Spinal cord (tissue), 9 donors: ENCODE measurements at regions not wholly inside any gene's neighbourhood (a gene's known extent, or its start where the extent isn't known, plus 50 kb on each side); places are given as distances from the start of the nearest gene placed in this dataset.
"Not testable (repeated sequence)": the region's sequence is repeated elsewhere in the genome, so short reads cannot be mapped to it uniquely, and the experiment has no call there.

Source experiments
- DNase-seq, 6 donors: peaks; one replicate each; pipeline versions ENCODE4 v3.0.0 to v3.0.0-alpha.2; 2013 to 2015; ENCODE audit warnings: low spot score in 6 of 6, low read depth in 4 of 6
- H3K27ac ChIP-seq: one replicate; pipeline ENCODE4 v1.5.1; 2013; ENCODE audit warnings: low read depth, low read length, control low read depth
- H3K27me3 ChIP-seq: one replicate; pipeline ENCODE4 v1.6.1; 2013; ENCODE audit warnings: low read length; ENCODE audit not compliant: control insufficient read depth, insufficient read depth
- H3K36me3 ChIP-seq: one replicate; pipeline ENCODE4 v1.6.1; 2013; ENCODE audit warnings: low read length; ENCODE audit not compliant: control insufficient read depth, insufficient read depth
- H3K4me1 ChIP-seq: one replicate; pipeline ENCODE4 v1.6.1; 2013; ENCODE audit warnings: low read length; ENCODE audit not compliant: control insufficient read depth, insufficient read depth
- H3K4me3 ChIP-seq: one replicate; pipeline ENCODE4 v1.5.1; 2013; ENCODE audit warnings: low read depth, low read length, control low read depth
- H3K9me3 ChIP-seq: one replicate; pipeline ENCODE4 v1.6.1; 2013; ENCODE audit warnings: low read length; ENCODE audit not compliant: control insufficient read depth, insufficient read depth
- WGBS: methylation state at CpG from one replicate; pipeline ENCODE4 v1.1.5; 2013; ENCODE audit warnings: missing lambda C conversion rate; ENCODE audit not compliant: insufficient coverage; 5-methylcytosine and 5-hydroxymethylcytosine counted together
- donor health status: healthy.

DNA sequence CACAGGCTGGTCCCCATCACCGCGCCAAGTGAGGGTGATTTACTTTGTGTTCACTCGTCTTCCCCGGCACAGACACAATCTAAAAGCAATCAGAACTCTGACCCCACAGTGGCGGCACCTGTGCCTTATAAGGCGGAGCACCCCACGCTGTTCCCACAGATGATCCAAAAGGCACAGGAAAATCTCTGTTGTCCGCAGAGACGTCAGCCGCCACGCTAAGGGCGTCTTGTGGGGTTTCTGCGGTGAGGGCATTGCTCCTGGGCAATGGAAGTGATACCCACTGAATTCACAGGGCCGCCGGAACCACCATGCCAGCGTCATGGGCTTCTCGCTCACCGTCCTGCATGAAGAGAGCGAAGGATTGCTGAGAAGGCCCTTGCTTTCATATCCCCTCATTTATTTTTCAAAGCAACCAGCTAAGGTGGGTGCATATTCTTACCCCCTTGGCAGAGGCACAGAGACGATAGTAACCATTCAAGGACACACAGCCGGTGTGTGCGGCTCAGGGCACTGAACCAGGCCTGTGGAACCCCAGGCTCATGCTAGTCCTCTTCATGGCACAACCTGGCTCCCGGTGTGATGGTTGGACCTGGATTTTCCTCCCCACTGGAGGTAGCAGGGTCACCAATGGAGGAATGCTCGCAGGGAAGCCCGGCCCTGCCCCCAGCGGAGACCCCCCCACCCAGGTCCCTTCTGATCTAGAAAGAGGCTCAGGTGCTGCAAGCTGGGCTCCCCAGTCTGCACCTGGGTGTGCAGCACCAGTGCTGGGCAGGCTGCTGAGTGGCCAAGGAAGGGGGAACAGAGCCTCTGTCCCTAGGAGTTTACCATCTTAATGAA lies 279.0 kb downstream of the TCERG1L start:
- Histone ChIP-seq H3K36me3 (no peaks in the 10 kb centered on the region), H3K4me3 (no peak overlapping the region), H3K27me3 (peaks cover 3% of the 10 kb centered on the region), H3K4me1 (peaks cover 7% of the 10 kb centered on the region), H3K9me3 (no peaks in the 10 kb centered on the region), H3K27ac (no peak overlapping the region)
- WGBS: 87% methylated on average over 22 of the region's 26 CpGs
- no peak for DNase-seq

DNA sequence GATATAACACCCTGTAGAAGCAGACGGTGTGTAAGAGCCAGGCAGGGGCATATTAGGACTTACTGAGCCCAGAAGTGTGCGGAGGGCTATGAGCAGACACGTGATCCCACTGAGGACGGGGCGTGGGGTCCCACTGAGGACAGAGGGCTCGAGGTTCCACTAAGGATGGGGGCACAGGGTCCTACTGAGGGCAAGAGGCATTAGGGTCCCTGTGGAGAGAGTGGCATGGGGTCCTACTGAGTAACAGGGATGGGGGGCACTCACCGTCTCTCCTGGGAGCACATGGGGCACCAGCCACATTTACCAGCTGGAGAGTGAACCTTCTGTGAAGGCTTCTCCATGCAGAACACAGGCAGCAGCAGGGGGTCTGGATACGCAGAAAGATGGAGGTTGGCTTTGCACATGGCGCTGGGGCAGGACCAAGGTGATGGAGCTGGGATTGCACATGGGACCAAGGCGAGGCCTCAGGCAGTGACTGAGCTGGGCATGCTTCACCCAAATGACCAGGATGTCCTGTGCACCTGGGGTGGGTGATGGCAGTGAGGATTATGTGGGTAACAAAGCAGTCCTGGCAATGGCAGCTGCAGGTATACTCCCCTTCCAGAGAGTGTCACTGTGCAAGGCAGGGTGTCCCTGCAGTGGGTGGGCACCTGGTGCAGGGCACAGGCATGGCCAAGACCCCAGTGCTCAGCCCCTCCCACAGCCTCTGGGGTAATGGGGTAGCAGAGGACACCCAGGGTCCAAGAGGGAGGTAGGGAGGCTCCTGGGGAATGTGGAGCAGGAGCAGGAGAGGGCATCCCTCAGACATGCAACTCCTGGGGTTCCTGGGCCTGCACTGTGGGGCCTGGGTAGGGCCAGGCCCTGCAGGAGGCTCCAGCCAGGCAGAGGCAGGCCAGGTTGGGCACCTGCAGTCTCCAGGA lies 278.1 kb downstream of the TCERG1L start:
- no peaks in the 10 kb centered on the region for H3K9me3 ChIP-seq
- peaks cover 7% of the 10 kb centered on the region for H3K4me1 ChIP-seq
- no peaks in the 10 kb centered on the region for H3K36me3 ChIP-seq
- no peak overlapping the region for H3K27ac ChIP-seq
- H3K4me3 ChIP-seq: no peak overlapping the region
- 86% methylated on average over 10 of the region's 10 CpGs for WGBS
- DNase-seq: no peak
- peaks cover 3% of the 10 kb centered on the region for H3K27me3 ChIP-seq

DNA sequence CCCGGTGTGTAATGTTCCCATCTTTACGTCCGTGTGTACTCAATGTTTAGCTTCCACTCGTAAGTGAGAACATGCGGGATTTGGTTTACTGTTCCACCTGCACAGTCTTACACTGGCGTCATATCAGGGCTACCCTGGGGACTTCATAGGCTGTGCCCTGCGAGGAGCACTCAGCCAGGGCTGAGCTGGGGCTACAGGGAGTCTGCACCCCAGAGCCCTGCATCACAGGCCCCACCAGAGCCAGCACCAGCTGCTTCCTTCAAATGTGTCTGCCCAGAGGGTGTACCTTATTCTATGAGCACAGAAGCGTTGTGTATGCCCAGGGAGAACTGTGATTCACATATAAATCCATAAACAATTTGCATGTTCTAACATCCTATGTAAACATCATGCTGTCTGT lies 277.1 kb downstream of the TCERG1L start:
- Histone ChIP-seq H3K27me3 (peaks cover 3% of the 10 kb centered on the region), H3K27ac (no peak overlapping the region), H3K4me3 (no peak overlapping the region), H3K9me3 (no peaks in the 10 kb centered on the region), H3K4me1 (peaks cover 7% of the 10 kb centered on the region), H3K36me3 (no peaks in the 10 kb centered on the region)
- 61% methylated on average over 8 of the region's 8 CpGs for WGBS
- no peak for DNase-seq

DNA sequence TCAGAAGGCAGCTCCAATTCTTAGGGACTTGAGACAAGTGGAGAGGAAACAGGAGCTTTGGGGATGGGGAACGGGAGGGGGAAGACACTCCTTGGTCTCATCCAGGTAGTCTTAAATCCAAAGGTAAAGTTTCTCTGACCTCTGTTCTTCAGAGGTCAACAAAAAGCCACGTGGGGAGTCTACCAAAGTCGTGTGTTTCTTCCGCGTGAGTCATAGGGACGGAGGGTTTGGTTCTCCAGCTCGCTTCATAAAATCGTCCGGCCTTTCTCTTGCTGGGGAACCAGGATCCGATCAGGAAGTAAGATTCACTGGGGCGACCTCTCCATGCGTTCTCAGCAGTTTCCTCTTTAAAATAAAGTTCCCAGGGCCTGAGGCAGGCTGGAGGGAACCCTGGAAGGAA lies 275.7 kb downstream of the TCERG1L start:
- Histone ChIP-seq H3K27me3 (peaks cover 3% of the 10 kb centered on the region), H3K4me3 (no peak overlapping the region), H3K9me3 (no peaks in the 10 kb centered on the region), H3K4me1 (peaks cover 7% of the 10 kb centered on the region), H3K36me3 (no peaks in the 10 kb centered on the region), H3K27ac (no peak overlapping the region)
- 58% methylated on average over 12 of the region's 12 CpGs for WGBS
- no peak for DNase-seq

DNA sequence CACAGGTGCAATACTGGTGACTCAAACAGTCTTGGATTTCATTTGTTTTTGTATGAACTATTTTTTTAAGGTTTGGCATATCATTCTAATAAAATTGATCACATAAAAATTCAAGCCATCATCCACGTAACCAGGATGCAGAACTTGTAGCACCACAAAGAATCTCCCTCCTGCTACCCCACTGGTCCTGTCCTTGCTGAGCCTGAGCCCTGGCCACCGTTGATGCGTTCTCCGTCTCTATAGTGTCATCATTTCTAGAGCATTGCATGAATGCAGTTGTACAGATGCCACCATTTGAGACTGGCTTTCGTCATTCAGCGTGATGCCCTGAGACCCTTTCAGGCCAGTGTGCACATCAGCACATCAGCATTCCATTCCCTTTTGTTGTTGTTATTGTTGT lies 273.5 kb downstream of the TCERG1L start:
- H3K36me3 ChIP-seq: no peaks in the 10 kb centered on the region
- no peak overlapping the region for H3K4me3 ChIP-seq
- H3K27ac ChIP-seq: no peak overlapping the region
- no peak for DNase-seq
- peaks cover 13% of the 10 kb centered on the region for H3K4me1 ChIP-seq
- peaks cover 3% of the 10 kb centered on the region for H3K27me3 ChIP-seq
- 92% methylated on average over 4 of the region's 6 CpGs for WGBS
- H3K9me3 ChIP-seq: no peaks in the 10 kb centered on the region

DNA sequence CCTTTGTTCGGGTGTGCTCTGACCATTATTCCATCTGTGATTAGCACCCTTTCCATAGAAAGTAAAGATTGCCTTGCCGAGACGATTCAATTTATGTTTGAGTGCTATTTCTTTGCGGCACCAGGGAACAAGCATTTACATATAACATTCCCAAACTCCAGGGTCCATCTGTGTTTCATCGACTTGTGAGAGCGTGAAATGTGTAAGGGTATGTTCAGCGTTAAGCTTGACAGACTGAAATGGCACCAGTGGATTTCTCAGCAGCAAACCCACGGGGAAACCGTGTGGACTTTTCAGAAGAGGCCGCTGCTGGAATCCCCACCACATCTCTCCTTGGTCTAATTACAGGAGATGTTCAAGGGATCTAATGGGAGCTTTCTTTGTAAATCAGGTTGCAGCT lies 270.5 kb downstream of the TCERG1L start:
- no peak for DNase-seq
- Histone ChIP-seq H3K4me1 (peaks cover 23% of the 10 kb centered on the region), H3K36me3 (no peaks in the 10 kb centered on the region), H3K27me3 (peaks cover 7% of the 10 kb centered on the region), H3K27ac (no peak overlapping the region), H3K4me3 (no peak overlapping the region), H3K9me3 (no peaks in the 10 kb centered on the region)
- WGBS: 60% methylated on average over 2 of the region's 10 CpGs

DNA sequence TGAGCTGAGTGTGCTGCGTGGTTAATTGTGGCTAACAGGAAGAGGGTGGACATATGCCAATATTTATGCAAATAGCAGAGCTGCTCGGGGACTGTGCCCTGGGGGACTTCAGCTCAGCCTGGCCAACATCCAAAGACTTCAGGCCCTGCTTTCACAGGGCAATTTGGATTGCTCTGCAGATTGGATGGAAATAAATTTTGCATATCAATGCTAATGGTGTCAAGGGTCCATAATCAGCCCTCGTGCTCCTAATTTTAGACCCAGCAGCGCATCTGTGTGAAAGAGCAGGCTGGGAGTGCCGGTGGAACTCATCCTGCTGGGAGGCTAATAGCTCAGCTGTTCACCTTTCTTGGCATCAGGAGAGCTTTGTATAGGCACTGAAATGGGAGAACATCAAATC lies 270.1 kb downstream of the TCERG1L start:
- no peaks in the 10 kb centered on the region for H3K9me3 ChIP-seq
- peak in 3 of 6 donors; percentile 26 to 90 (median 81) for DNase-seq
- H3K27ac ChIP-seq: no peak overlapping the region
- H3K27me3 ChIP-seq: peaks cover 4% of the 10 kb centered on the region
- no peak overlapping the region for H3K4me3 ChIP-seq
- 15% methylated on average over 4 of the region's 5 CpGs for whole genome bisulfite sequencing
- no peaks in the 10 kb centered on the region for H3K36me3 ChIP-seq
- peaks cover 22% of the 10 kb centered on the region for H3K4me1 ChIP-seq

DNA sequence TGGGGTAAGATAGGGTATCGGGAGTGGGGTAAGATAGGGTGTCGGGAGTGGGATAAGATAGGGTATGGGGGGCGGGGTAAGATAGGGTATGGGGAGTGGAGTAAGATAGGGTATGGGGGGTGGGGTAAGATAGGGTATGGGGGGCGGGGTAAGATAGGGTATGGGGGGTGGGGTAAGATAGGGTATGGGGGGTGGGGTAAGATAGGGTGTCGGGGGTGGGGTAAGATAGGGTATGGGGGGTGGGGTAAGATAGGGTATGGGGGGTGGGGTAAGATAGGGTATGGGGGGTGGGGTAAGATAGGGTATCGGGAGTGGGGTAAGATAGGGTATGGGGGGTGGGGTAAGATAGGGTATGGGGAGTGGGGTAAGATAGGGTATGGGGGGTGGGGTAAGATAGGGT lies 269.5 kb downstream of the TCERG1L start:
- H3K27me3 ChIP-seq, H3K36me3 ChIP-seq, H3K27ac ChIP-seq, H3K9me3 ChIP-seq, DNase-seq, H3K4me3 ChIP-seq: not testable (repeated sequence)
- peaks cover 25% of the 10 kb centered on the region for H3K4me1 ChIP-seq
- WGBS: no CpG with 5 or more reads among the region's 6 CpGs
